ENCODE measurements at regions not wholly inside any gene's neighbourhood (a gene's known extent, or its start where the extent isn't known, plus 50 kb on each side); places are given as distances from the start of the nearest gene placed in this dataset.
A peak's percentile ranks its signal among the peaks of the same experiment; 100 is the strongest.

- no peak for TF ChIP-seq CTCF (IDR thresholded peaks at IDR 0.05; ENCODE audit: borderline replicate concordance, extremely low read depth, insufficient read depth)
- no peak for FAIRE-seq
- no peaks in the 10 kb centered on the region for H3K9me3 ChIP-seq (ENCODE audit: control insufficient read depth in 2 of 3, insufficient read depth in 1 of 3, low read length in 3 of 3)
Observed at GRCh38 chr6:87803791-87804190, 101.8 kb upstream of the AKIRIN2 start.

DNA sequence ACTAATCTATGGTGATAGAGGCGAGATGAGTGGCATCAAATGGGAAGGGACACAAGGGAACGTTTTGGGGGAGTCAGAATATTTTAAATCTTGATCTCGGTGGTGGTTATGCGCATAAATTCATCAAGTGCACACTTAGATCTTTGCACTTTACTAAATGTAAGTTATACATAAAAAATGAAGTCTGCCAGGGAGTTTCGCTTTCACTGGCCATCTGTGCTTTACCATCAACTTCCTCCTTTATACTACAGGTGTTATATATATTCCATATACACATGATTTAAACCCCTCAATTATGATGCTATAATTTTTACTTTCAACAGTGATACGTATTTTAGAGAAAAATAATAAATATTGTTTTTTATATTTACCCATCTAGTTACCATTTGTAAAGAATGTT lies 97.6 kb upstream of the AKIRIN2 start:
- H3K9ac ChIP-seq (ENCODE audit: low read length in 3 of 3), result no peak overlapping the region
- TF ChIP-seq CTCF (IDR thresholded peaks at IDR 0.05; ENCODE audit: borderline replicate concordance, extremely low read depth, insufficient read depth), result no peak
- no peaks in the 10 kb centered on the region for H3K9me3 ChIP-seq (ENCODE audit: control insufficient read depth in 2 of 3, insufficient read depth in 1 of 3, low read length in 3 of 3)
- H3K27me3 ChIP-seq (ENCODE audit: control insufficient read depth, insufficient read depth, low read length), result no peaks in the 10 kb centered on the region
- no peak overlapping the region for H3K4me3 ChIP-seq (ENCODE audit: low read length in 3 of 3)
- DNase-seq, result no peak
- peaks cover 0 to 8% (median 2%) of the 10 kb centered on the region in 3 donors for H3K4me1 ChIP-seq (ENCODE audit: control insufficient read depth in 2 of 3, insufficient read depth in 2 of 3, low read depth in 1 of 3, low read length in 3 of 3)
- intact Hi-C loops (cut with DNase I), result no loop called here
- H3K27ac ChIP-seq (ENCODE audit: low read depth in 2 of 2, low read length in 2 of 2), result no peak overlapping the region
- FAIRE-seq, result no peak
- no peaks in the 10 kb centered on the region for H3K36me3 ChIP-seq (ENCODE audit: control insufficient read depth in 2 of 3, insufficient read depth in 3 of 3, low read length in 3 of 3)

More at GRCh38 chr6:87803791-87804190, 101.8 kb upstream of the AKIRIN2 start:
- no peak for DNase-seq
- H3K27me3 ChIP-seq (ENCODE audit: control insufficient read depth, insufficient read depth, low read length), result no peaks in the 10 kb centered on the region
- H3K4me1 ChIP-seq (ENCODE audit: control insufficient read depth in 2 of 3, insufficient read depth in 2 of 3, low read depth in 1 of 3, low read length in 3 of 3), result peaks cover 0 to 5% (median 0%) of the 10 kb centered on the region in 3 donors
- H3K4me3 ChIP-seq (ENCODE audit: low read length in 3 of 3), result no peak overlapping the region
- intact Hi-C loops (cut with DNase I), result no loop called here
- H3K9ac ChIP-seq (ENCODE audit: low read length in 3 of 3), result no peak overlapping the region
- H3K36me3 ChIP-seq (ENCODE audit: control insufficient read depth in 2 of 3, insufficient read depth in 3 of 3, low read length in 3 of 3), result no peaks in the 10 kb centered on the region
- H3K27ac ChIP-seq (ENCODE audit: low read depth in 2 of 2, low read length in 2 of 2), result no peak overlapping the region

DNA sequence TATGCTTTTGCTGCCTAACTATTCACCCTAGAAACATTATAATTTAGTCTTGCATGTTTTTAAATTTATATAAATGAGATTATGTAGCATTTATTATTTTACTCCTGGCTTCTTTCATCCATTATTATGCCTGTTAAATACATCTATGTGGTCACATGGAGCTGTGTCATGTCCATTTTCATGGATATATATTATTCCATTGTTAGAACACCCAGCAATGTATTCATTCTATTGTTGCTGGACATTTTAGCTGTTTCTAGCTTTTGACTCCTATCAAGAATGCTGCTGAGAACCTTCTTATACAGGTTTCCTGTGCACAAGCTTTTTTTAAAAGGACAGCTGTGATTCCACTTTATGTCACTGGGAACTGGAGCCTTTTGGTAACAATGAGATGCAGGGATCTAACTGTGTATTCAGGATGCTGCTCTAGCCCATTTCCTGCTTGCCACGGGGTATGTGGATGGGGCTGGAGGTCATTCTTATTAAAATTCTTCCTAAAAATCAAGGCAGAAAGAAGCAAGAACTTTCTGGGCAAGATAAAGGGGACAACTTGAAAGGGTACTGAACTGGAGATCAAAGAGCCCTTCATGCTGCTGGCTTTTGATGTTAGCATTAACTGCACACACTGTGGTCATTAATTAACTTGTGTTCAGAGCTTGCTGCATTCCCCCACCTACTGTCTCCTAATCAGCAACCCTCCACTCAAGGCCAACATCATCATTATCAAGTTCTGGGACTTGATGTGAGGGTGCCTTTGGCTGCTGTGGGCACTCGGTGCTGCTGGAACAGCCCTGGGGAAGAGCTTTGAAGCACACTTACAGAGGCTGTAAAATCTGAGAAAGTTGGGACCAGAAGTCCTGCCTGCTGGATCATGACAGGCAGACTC lies 96.6 kb upstream of the AKIRIN2 start:
- Histone ChIP-seq H3K36me3 (ENCODE audit: control insufficient read depth in 2 of 3, insufficient read depth in 3 of 3, low read length in 3 of 3) (no peaks in the 10 kb centered on the region), H3K27me3 (ENCODE audit: control insufficient read depth, insufficient read depth, low read length) (no peaks in the 10 kb centered on the region), H3K4me1 (ENCODE audit: control insufficient read depth in 2 of 3, insufficient read depth in 2 of 3, low read depth in 1 of 3, low read length in 3 of 3) (peaks cover 0 to 8% (median 2%) of the 10 kb centered on the region in 3 donors), H3K4me3 (ENCODE audit: low read length in 3 of 3) (peak overlapping the region in 1 of 3 donors; percentile 19), H3K9me3 (ENCODE audit: control insufficient read depth in 2 of 3, insufficient read depth in 1 of 3, low read length in 3 of 3) (no peaks in the 10 kb centered on the region), H3K9ac (ENCODE audit: low read length in 3 of 3) (no peak overlapping the region), H3K27ac (ENCODE audit: low read depth in 2 of 2, low read length in 2 of 2) (no peak overlapping the region)
- FAIRE-seq (no peak), DNase-seq (peak in 3 of 5 donors; percentile 45 to 68 (median 58))
- no peak for TF ChIP-seq CTCF (IDR thresholded peaks at IDR 0.05; ENCODE audit: borderline replicate concordance, extremely low read depth, insufficient read depth)
- intact Hi-C loops (cut with DNase I), result no loop called here

All from kidney (tissue), 13 donors.